ENCODE measurements at regions not wholly inside any gene's neighbourhood (a gene's known extent, or its start where the extent isn't known, plus 50 kb on each side); places are given as distances from the start of the nearest gene placed in this dataset.

- Histone ChIP-seq H3K4me1 (ENCODE audit: insufficient read depth, low read length) (no peaks in the 10 kb centered on the region), H2AFZ (ENCODE audit: low read depth, low read length) (no peak overlapping the region), H3K4me2 (ENCODE audit: insufficient read depth, low read length) (no peak overlapping the region), H3K4me3 (ENCODE audit: low read depth in 1 of 2, low read length in 2 of 2) (no peak overlapping the region), H4K20me1 (ENCODE audit: insufficient read depth, low read length) (no peaks in the 10 kb centered on the region), H3K79me2 (ENCODE audit: insufficient read depth, low read length) (no peaks in the 10 kb centered on the region), H3K9ac (ENCODE audit: low read depth, low read length) (no peak overlapping the region), H3K36me3 (ENCODE audit: insufficient read depth, low read length) (no peaks in the 10 kb centered on the region), H3K9me3 (ENCODE audit: insufficient read depth, low read length, severe bottlenecking) (no peaks in the 10 kb centered on the region), H3K27ac (ENCODE audit: low read length) (no peak overlapping the region), H3K27me3 (ENCODE audit: insufficient read depth, low read length, poor library complexity) (no peaks in the 10 kb centered on the region)
- no peak for TF ChIP-seq EZH2 (IDR thresholded peaks at IDR 0.05; ENCODE audit: borderline replicate concordance, low read depth, low read length, severe bottlenecking)
- TF ChIP-seq CTCF (IDR thresholded peaks at IDR 0.05; ENCODE audit: borderline replicate concordance, extremely low read depth, low read length, poor library complexity, severe bottlenecking) = no peak
- no peak for ATAC-seq (ENCODE audit: insufficient read depth, low read depth)
- no peak for DNase-seq
Observed at GRCh38 chr2:81835321-81836000, 1530.9 kb upstream of the LRRTM1 start.

- no peak for TF ChIP-seq EZH2 (IDR thresholded peaks at IDR 0.05; ENCODE audit: borderline replicate concordance, low read depth, low read length, severe bottlenecking)
- TF ChIP-seq CTCF (IDR thresholded peaks at IDR 0.05; ENCODE audit: borderline replicate concordance, extremely low read depth, low read length, poor library complexity, severe bottlenecking) = no peak
- H3K4me1 ChIP-seq (ENCODE audit: insufficient read depth, low read length) = no peaks in the 10 kb centered on the region
- H3K27ac ChIP-seq (ENCODE audit: low read length) = no peak overlapping the region
- H3K4me2 ChIP-seq (ENCODE audit: insufficient read depth, low read length) = no peak overlapping the region
- no peak overlapping the region for H3K4me3 ChIP-seq (ENCODE audit: low read depth in 1 of 2, low read length in 2 of 2)
- H3K9me3 ChIP-seq (ENCODE audit: insufficient read depth, low read length, severe bottlenecking) = no peaks in the 10 kb centered on the region
- no peak overlapping the region for H3K9ac ChIP-seq (ENCODE audit: low read depth, low read length)
- H3K27me3 ChIP-seq (ENCODE audit: insufficient read depth, low read length, poor library complexity) = no peaks in the 10 kb centered on the region
- no peak overlapping the region for H2AFZ ChIP-seq (ENCODE audit: low read depth, low read length)
- ATAC-seq (ENCODE audit: insufficient read depth, low read depth) = no peak
- H3K79me2 ChIP-seq (ENCODE audit: insufficient read depth, low read length) = no peaks in the 10 kb centered on the region
- no peak for DNase-seq
- H3K36me3 ChIP-seq (ENCODE audit: insufficient read depth, low read length) = no peaks in the 10 kb centered on the region
- no peaks in the 10 kb centered on the region for H4K20me1 ChIP-seq (ENCODE audit: insufficient read depth, low read length)
Observed at GRCh38 chr2:81786811-81787210, 1482.3 kb upstream of the LRRTM1 start.

GRCh38 chr2:81767187-81767912 is 1462.8 kb upstream of the LRRTM1 start:
- no peaks in the 10 kb centered on the region for H4K20me1 ChIP-seq (ENCODE audit: insufficient read depth, low read length)
- no peak overlapping the region for H3K4me2 ChIP-seq (ENCODE audit: insufficient read depth, low read length)
- no peaks in the 10 kb centered on the region for H3K36me3 ChIP-seq (ENCODE audit: insufficient read depth, low read length)
- no peak overlapping the region for H3K4me3 ChIP-seq (ENCODE audit: low read depth in 1 of 2, low read length in 2 of 2)
- no peak overlapping the region for H3K27ac ChIP-seq (ENCODE audit: low read length)
- H3K9me3 ChIP-seq (ENCODE audit: insufficient read depth, low read length, severe bottlenecking) = no peaks in the 10 kb centered on the region
- H3K9ac ChIP-seq (ENCODE audit: low read depth, low read length) = no peak overlapping the region
- no peaks in the 10 kb centered on the region for H3K27me3 ChIP-seq (ENCODE audit: insufficient read depth, low read length, poor library complexity)
- no peaks in the 10 kb centered on the region for H3K79me2 ChIP-seq (ENCODE audit: insufficient read depth, low read length)
- ATAC-seq (ENCODE audit: insufficient read depth, low read depth) = no peak
- no peak for TF ChIP-seq CTCF (IDR thresholded peaks at IDR 0.05; ENCODE audit: borderline replicate concordance, extremely low read depth, low read length, poor library complexity, severe bottlenecking)
- TF ChIP-seq EZH2 (IDR thresholded peaks at IDR 0.05; ENCODE audit: borderline replicate concordance, low read depth, low read length, severe bottlenecking) = no peak
- no peak overlapping the region for H2AFZ ChIP-seq (ENCODE audit: low read depth, low read length)
- DNase-seq = no peak
- H3K4me1 ChIP-seq (ENCODE audit: insufficient read depth, low read length) = no peaks in the 10 kb centered on the region
